GM18909 (cell line): ENCODE measurements at regions not wholly inside any gene's neighbourhood (a gene's known extent, or its start where the extent isn't known, plus 50 kb on each side); places are given as distances from the start of the nearest gene placed in this dataset.
"Not testable (repeated sequence)": the region's sequence is repeated elsewhere in the genome, so short reads cannot be mapped to it uniquely, and the experiment has no call there.

Experiments used
- ATAC-seq: cut with Tn5 transposase; IDR thresholded peaks from one replicate; pipeline ENCODE4 v1.9.1; 2021; ENCODE audit warnings: mild to moderate bottlenecking; ENCODE audit not compliant: unreplicated experiment, poor library complexity

GRCh38 chr10:121310151-121310711 lies 288.0 kb downstream of the FGFR2 start:
- ATAC-seq = no peak

GRCh38 chr10:121311812-121312443 lies 286.3 kb downstream of the FGFR2 start:
- no peak for ATAC-seq

GRCh38 chr10:121312587-121312986 lies 285.7 kb downstream of the FGFR2 start:
- no peak for ATAC-seq

GRCh38 chr10:121313119-121313875 lies 284.9 kb downstream of the FGFR2 start:
- no peak for ATAC-seq

GRCh38 chr10:121316432-121316831 lies 281.8 kb downstream of the FGFR2 start:
- ATAC-seq = no peak

GRCh38 chr10:121317374-121317773 lies 280.9 kb downstream of the FGFR2 start:
- no peak for ATAC-seq

- ATAC-seq = no peak
Observed at GRCh38 chr10:121322046-121322445, 276.2 kb downstream of the FGFR2 start.

- ATAC-seq = no peak
Observed at GRCh38 chr10:121322776-121323175, 275.5 kb downstream of the FGFR2 start.

GRCh38 chr10:121323443-121323842 lies 274.8 kb downstream of the FGFR2 start:
- no peak for ATAC-seq

GRCh38 chr10:121324678-121325213 lies 273.5 kb downstream of the FGFR2 start:
- ATAC-seq = no peak

GRCh38 chr10:121325490-121326231 lies 272.6 kb downstream of the FGFR2 start:
- no peak for ATAC-seq

GRCh38 chr10:121326905-121327304 lies 271.3 kb downstream of the FGFR2 start:
- no peak for ATAC-seq

- ATAC-seq = no peak
Observed at GRCh38 chr10:121327727-121328126, 270.5 kb downstream of the FGFR2 start.

- ATAC-seq = not testable (repeated sequence)
Observed at GRCh38 chr10:121329631-121330030, 268.6 kb downstream of the FGFR2 start.

- ATAC-seq = no peak
Observed at GRCh38 chr10:121330563-121330962, 267.7 kb downstream of the FGFR2 start.

- ATAC-seq = no peak
Observed at GRCh38 chr10:121332353-121332752, 265.9 kb downstream of the FGFR2 start.

- ATAC-seq = no peak
Observed at GRCh38 chr10:121332829-121333765, 265.1 kb downstream of the FGFR2 start.

- ATAC-seq = no peak
Observed at GRCh38 chr10:121335386-121335925, 262.8 kb downstream of the FGFR2 start.

- ATAC-seq = no peak
Observed at GRCh38 chr10:121337427-121337826, 260.8 kb downstream of the FGFR2 start.
